Neural cell (in vitro differentiated cells): ENCODE measurements at regions not wholly inside any gene's neighbourhood (a gene's known extent, or its start where the extent isn't known, plus 50 kb on each side); places are given as distances from the start of the nearest gene placed in this dataset.

ENCODE experiments used
- H2AFZ ChIP-seq: fragments of 200-600, 300-800 bp; sonication (generic), shearing (Covaris generic); 2 replicates; pipeline ENCODE4 v1.6.0; 2014; ENCODE audit warnings: low read depth, mild to moderate bottlenecking, antibody characterized with exemption, low read length, moderate library complexity
- H3F3A ChIP-seq: fragments of 200-600 bp; shearing (Covaris generic); 2 replicates; pipeline ENCODE4 v1.6.1; 2016; ENCODE audit warnings: mild to moderate bottlenecking, moderate library complexity, mixed read lengths, antibody characterized with exemption, low read length; ENCODE audit not compliant: insufficient read depth, poor library complexity, severe bottlenecking
- H3K27ac ChIP-seq: fragments of 200-600, 300-800 bp; sonication (generic), shearing (Covaris generic); 2 replicates; pipeline ENCODE4 v1.5.1; 2014; ENCODE audit warnings: mild to moderate bottlenecking, low read length, moderate library complexity
- H3K27me3 ChIP-seq: fragments of 300-800, 200-600 bp; sonication (generic), shearing (Covaris generic); 2 replicates; pipeline ENCODE4 v1.6.0; 2014; ENCODE audit warnings: mild to moderate bottlenecking, low read depth, low read length, moderate library complexity; ENCODE audit not compliant: insufficient read depth
- H3K36me3 ChIP-seq: fragments of 300-800, 200-600 bp; sonication (generic), shearing (Covaris generic); 2 replicates; pipeline ENCODE4 v1.5.1; 2014; ENCODE audit warnings: mild to moderate bottlenecking, antibody characterized with exemption, low read length, moderate library complexity; ENCODE audit not compliant: insufficient read depth
- H3K4me2 ChIP-seq: fragments of 300-800, 200-600 bp; sonication (generic), shearing (Covaris generic); 2 replicates; pipeline ENCODE4 v1.6.0; 2014; ENCODE audit warnings: mild to moderate bottlenecking, low read length
- H3K4me3 ChIP-seq: fragments of 300-800, 200-600 bp; sonication (generic), shearing (Covaris generic); 2 replicates; pipeline ENCODE4 v1.5.1; 2014; ENCODE audit warnings: mild to moderate bottlenecking, low read length, moderate library complexity
- H3K79me2 ChIP-seq: fragments of 200-600 bp; shearing (Covaris generic); replicated peaks from 2 replicates; pipeline ENCODE4 v1.6.0; 2014; ENCODE audit warnings: mild to moderate bottlenecking, low read length, moderate library complexity; ENCODE audit not compliant: insufficient read depth
- H3K9ac ChIP-seq: fragments of 300-800, 200-600 bp; sonication (generic), shearing (Covaris generic); 2 replicates; pipeline ENCODE4 v1.6.1; 2016; ENCODE audit warnings: mild to moderate bottlenecking, low read length, mixed read lengths
- H3K9me2 ChIP-seq: fragments of 200-600 bp; shearing (Covaris generic); 2 replicates; pipeline ENCODE4 v1.6.1; 2016; ENCODE audit warnings: mild to moderate bottlenecking, low read length, mixed read lengths; ENCODE audit not compliant: insufficient read depth
- H3K9me3 ChIP-seq: fragments of 200-600, 300-800 bp; sonication (generic), shearing (Covaris generic); 2 replicates; pipeline ENCODE4 v1.6.1; 2016; ENCODE audit warnings: mild to moderate bottlenecking, mixed run types, low read length, moderate library complexity, mixed read lengths
- H4K20me1 ChIP-seq: fragments of 200-600 bp; shearing (Covaris generic); 2 replicates; pipeline ENCODE4 v1.6.1; 2016; ENCODE audit warnings: mild to moderate bottlenecking, mixed run types; ENCODE audit not compliant: insufficient read depth
- CTCF ChIP-seq: fragments of 450-650 bp; IDR thresholded peaks from 2 replicates; pipeline ENCODE4 v1.5.1; 2014; ENCODE audit warnings: antibody characterized with exemption, mild to moderate bottlenecking, moderate library complexity; ENCODE audit not compliant: poor library complexity, severe bottlenecking
- EP300 ChIP-seq: fragments of 450-650 bp; conservative IDR thresholded peaks from 2 replicates; pipeline ENCODE4 v1.6.1; 2014; ENCODE audit warnings: antibody characterized with exemption, mild to moderate bottlenecking, moderate library complexity; ENCODE audit not compliant: poor library complexity, severe bottlenecking
- EZH2 ChIP-seq: fragments of 200-600, 300-800 bp; shearing (Covaris generic), sonication (generic); IDR thresholded peaks from 2 replicates; pipeline ENCODE4 v1.6.1; 2014; ENCODE audit warnings: antibody characterized with exemption, low read length, borderline replicate concordance, mild to moderate bottlenecking; ENCODE audit not compliant: insufficient read depth, poor library complexity, severe bottlenecking
- MXI1 ChIP-seq: fragments of 450-650 bp; conservative IDR thresholded peaks from 2 replicates; pipeline ENCODE4 v1.6.1; 2014; ENCODE audit warnings: antibody characterized with exemption, mild to moderate bottlenecking; ENCODE audit not compliant: poor library complexity, severe bottlenecking
- POLR2AphosphoS5 ChIP-seq: IDR thresholded peaks from 2 replicates; pipeline ENCODE4 v1.6.1; 2012
- RAD21 ChIP-seq: fragments of 450-650 bp; conservative IDR thresholded peaks from 2 replicates; pipeline ENCODE4 v1.6.1; 2014; ENCODE audit warnings: antibody characterized with exemption, mild to moderate bottlenecking, moderate library complexity
- REST ChIP-seq: IDR thresholded peaks from 2 replicates; pipeline ENCODE4 v1.6.1; 2012; ENCODE audit warnings: borderline replicate concordance
- TAF1 ChIP-seq: IDR thresholded peaks from 2 replicates; pipeline ENCODE4 v1.6.1; 2012; ENCODE audit warnings: low read depth

- H3K9me2 ChIP-seq = no peaks in the 10 kb centered on the region
- H3F3A ChIP-seq = no peaks in the 10 kb centered on the region
- no peak overlapping the region for H3K27ac ChIP-seq
- no peaks in the 10 kb centered on the region for H4K20me1 ChIP-seq
- H3K27me3 ChIP-seq = no peaks in the 10 kb centered on the region
- no peak overlapping the region for H3K4me3 ChIP-seq
- no peaks in the 10 kb centered on the region for H3K79me2 ChIP-seq
- no peak overlapping the region for H3K4me2 ChIP-seq
- no peaks in the 10 kb centered on the region for H3K9me3 ChIP-seq
- H3K9ac ChIP-seq = no peak overlapping the region
- H2AFZ ChIP-seq = no peak overlapping the region
- H3K36me3 ChIP-seq = no peaks in the 10 kb centered on the region
- no peak for TF ChIP-seq RAD21
- TF ChIP-seq CTCF = no peak
- no peak for TF ChIP-seq TAF1
- no peak for TF ChIP-seq MXI1
- TF ChIP-seq REST = no peak
These were observed 281.6 kb upstream of the KLF14 start for GRCh38 chr7:131015657-131015958.

GRCh38 chr7:131016230-131016629 is 282.2 kb upstream of the KLF14 start:
- TF ChIP-seq EZH2 (no peak), EP300 (no peak), CTCF (no peak), POLR2AphosphoS5 (no peak), RAD21 (no peak), TAF1 (no peak)
- Histone ChIP-seq H3K9me3 (no peaks in the 10 kb centered on the region), H3K9ac (no peak overlapping the region), H3K36me3 (no peaks in the 10 kb centered on the region), H2AFZ (no peak overlapping the region), H3K27ac (no peak overlapping the region), H3K4me2 (no peak overlapping the region), H4K20me1 (no peaks in the 10 kb centered on the region), H3K9me2 (no peaks in the 10 kb centered on the region), H3F3A (no peaks in the 10 kb centered on the region), H3K27me3 (no peaks in the 10 kb centered on the region), H3K79me2 (no peaks in the 10 kb centered on the region), H3K4me3 (no peak overlapping the region)
